ENCODE measurements at regions not wholly inside any gene's neighbourhood (a gene's known extent, or its start where the extent isn't known, plus 50 kb on each side); places are given as distances from the start of the nearest gene placed in this dataset.

DNA sequence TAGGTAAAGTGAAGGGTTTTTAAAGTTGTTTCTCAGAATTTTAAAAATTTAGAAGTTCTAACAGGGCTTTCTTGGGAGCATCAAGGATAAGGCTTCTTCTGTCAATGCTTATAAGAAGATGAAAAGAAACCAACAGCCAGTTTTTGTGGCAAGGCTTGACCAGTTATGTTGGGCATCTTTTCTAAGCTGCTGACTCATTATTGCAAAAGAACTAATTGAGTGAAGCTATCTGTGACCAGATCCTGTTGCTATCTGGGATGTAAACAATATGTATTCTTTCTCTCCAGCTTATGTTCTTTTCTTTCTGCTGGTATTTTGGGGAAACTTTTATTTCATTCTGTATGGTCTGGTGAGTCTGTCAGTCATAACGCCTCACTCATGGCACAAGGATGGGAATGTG lies 643.8 kb downstream of the HDGFL1 start:
- Histone ChIP-seq H3K4me3 (no peak overlapping the region), H2AFZ (no peak overlapping the region), H4K20me1 (ENCODE audit: insufficient read depth, poor library complexity, severe bottlenecking) (no peaks in the 10 kb centered on the region), H3K79me2 (no peaks in the 10 kb centered on the region), H3K4me1 (ENCODE audit: insufficient read depth) (no peaks in the 10 kb centered on the region), H3K27me3 (no peaks in the 10 kb centered on the region), H3K27ac (no peak overlapping the region), H3K4me2 (no peak overlapping the region), H3K36me3 (replicated peaks; ENCODE audit: insufficient read depth, low read depth) (no peaks in the 10 kb centered on the region), H3K9me3 (ENCODE audit: low read depth) (no peaks in the 10 kb centered on the region), H3K9me2 (replicated peaks; ENCODE audit: insufficient read depth) (no peaks in the 10 kb centered on the region)
- DNase-seq (ENCODE audit: low spot score), result no peak
- TF ChIP-seq CTCF (IDR thresholded peaks at IDR 0.05; ENCODE audit: poor library complexity), result no peak
- no peak for TF ChIP-seq EZH2 (IDR thresholded peaks at IDR 0.05; ENCODE audit: borderline replicate concordance)
- no peak for TF ChIP-seq EZH2phosphoT487 (IDR thresholded peaks at IDR 0.05; ENCODE audit: low read depth, severe bottlenecking, unreplicated experiment)
- WGBS (ENCODE audit: low lambda C conversion rate, missing lambda C conversion rate), result 73% methylated on average over 1 of the region's 1 CpG

GRCh38 chr6:23213651-23214050 lies 644.3 kb downstream of the HDGFL1 start:
- H3K27ac ChIP-seq, result no peak overlapping the region
- no peaks in the 10 kb centered on the region for H3K36me3 ChIP-seq (replicated peaks; ENCODE audit: insufficient read depth, low read depth)
- no peaks in the 10 kb centered on the region for H3K79me2 ChIP-seq
- no peaks in the 10 kb centered on the region for H3K4me1 ChIP-seq (ENCODE audit: insufficient read depth)
- TF ChIP-seq CTCF (IDR thresholded peaks at IDR 0.05; ENCODE audit: poor library complexity), result no peak
- no peak for TF ChIP-seq EZH2phosphoT487 (IDR thresholded peaks at IDR 0.05; ENCODE audit: low read depth, severe bottlenecking, unreplicated experiment)
- no peak for TF ChIP-seq EZH2 (IDR thresholded peaks at IDR 0.05; ENCODE audit: borderline replicate concordance)
- no peaks in the 10 kb centered on the region for H4K20me1 ChIP-seq (ENCODE audit: insufficient read depth, poor library complexity, severe bottlenecking)
- H3K4me3 ChIP-seq, result no peak overlapping the region
- H3K9me2 ChIP-seq (replicated peaks; ENCODE audit: insufficient read depth), result no peaks in the 10 kb centered on the region
- H2AFZ ChIP-seq, result no peak overlapping the region
- DNase-seq (ENCODE audit: low spot score), result no peak
- no peak overlapping the region for H3K4me2 ChIP-seq
- H3K9me3 ChIP-seq (ENCODE audit: low read depth), result no peaks in the 10 kb centered on the region
- H3K27me3 ChIP-seq, result no peaks in the 10 kb centered on the region

DNA sequence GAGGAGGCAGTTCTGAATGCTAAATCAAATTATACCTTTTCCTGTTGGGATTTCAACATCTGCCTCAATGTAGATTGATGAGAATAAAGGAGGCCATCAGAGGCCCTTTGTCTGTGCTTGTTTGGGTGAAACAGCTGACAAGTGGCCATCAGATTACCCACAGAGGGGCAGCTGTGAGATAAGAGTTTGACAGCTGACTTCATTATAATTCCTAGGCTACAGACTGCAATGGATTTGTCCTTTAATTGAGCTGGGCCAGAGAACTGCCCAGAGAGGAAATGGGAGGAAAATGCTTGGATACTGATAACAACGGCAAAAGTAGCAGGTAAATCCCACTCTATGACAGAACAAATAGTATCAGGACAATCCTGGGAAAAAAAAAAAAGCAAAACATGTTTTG lies 649.4 kb downstream of the HDGFL1 start:
- H3K36me3 ChIP-seq (replicated peaks; ENCODE audit: insufficient read depth, low read depth), result no peaks in the 10 kb centered on the region
- no peak for TF ChIP-seq EZH2 (IDR thresholded peaks at IDR 0.05; ENCODE audit: borderline replicate concordance)
- no peak for TF ChIP-seq CTCF (IDR thresholded peaks at IDR 0.05; ENCODE audit: poor library complexity)
- TF ChIP-seq EZH2phosphoT487 (IDR thresholded peaks at IDR 0.05; ENCODE audit: low read depth, severe bottlenecking, unreplicated experiment), result no peak
- H2AFZ ChIP-seq, result no peak overlapping the region
- no peaks in the 10 kb centered on the region for H3K27me3 ChIP-seq
- H3K27ac ChIP-seq, result no peak overlapping the region
- no peak overlapping the region for H3K4me3 ChIP-seq
- H3K79me2 ChIP-seq, result no peaks in the 10 kb centered on the region
- no peaks in the 10 kb centered on the region for H3K9me3 ChIP-seq (ENCODE audit: low read depth)
- no peaks in the 10 kb centered on the region for H4K20me1 ChIP-seq (ENCODE audit: insufficient read depth, poor library complexity, severe bottlenecking)
- H3K4me2 ChIP-seq, result no peak overlapping the region
- 0% methylated on average over 1 of the region's 1 CpG for WGBS (ENCODE audit: low lambda C conversion rate, missing lambda C conversion rate)
- no peaks in the 10 kb centered on the region for H3K4me1 ChIP-seq (ENCODE audit: insufficient read depth)
- DNase-seq (ENCODE audit: low spot score), result no peak
- no peaks in the 10 kb centered on the region for H3K9me2 ChIP-seq (replicated peaks; ENCODE audit: insufficient read depth)

DNA sequence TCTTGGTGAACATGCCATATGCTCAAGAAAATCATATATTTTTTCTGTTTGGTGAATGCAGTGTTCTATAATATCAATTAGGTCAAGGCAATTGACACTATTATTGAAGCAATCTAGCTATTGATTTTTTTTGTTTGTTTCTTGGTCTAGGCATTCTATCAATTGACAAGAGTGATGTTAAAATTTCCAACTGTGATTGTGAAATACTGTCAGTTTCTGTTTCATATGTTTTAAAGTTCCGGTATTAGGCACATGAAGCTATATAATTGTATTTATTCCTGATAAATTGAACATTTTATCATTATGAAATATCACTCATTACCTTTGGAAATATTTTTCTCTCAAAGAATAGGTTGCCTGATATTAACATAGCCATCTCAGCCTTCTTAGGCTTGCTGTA lies 653.4 kb downstream of the HDGFL1 start:
- no peaks in the 10 kb centered on the region for H3K4me1 ChIP-seq (ENCODE audit: insufficient read depth)
- H3K9me2 ChIP-seq (replicated peaks; ENCODE audit: insufficient read depth), result no peaks in the 10 kb centered on the region
- no peak overlapping the region for H3K27ac ChIP-seq
- no peak for DNase-seq (ENCODE audit: low spot score)
- WGBS (ENCODE audit: low lambda C conversion rate, missing lambda C conversion rate), result 0% methylated on average over 1 of the region's 1 CpG
- no peak overlapping the region for H2AFZ ChIP-seq
- H3K4me3 ChIP-seq, result no peak overlapping the region
- TF ChIP-seq EZH2phosphoT487 (IDR thresholded peaks at IDR 0.05; ENCODE audit: low read depth, severe bottlenecking, unreplicated experiment) (no peak), EZH2 (IDR thresholded peaks at IDR 0.05; ENCODE audit: borderline replicate concordance) (no peak), CTCF (IDR thresholded peaks at IDR 0.05; ENCODE audit: poor library complexity) (no peak)
- H3K4me2 ChIP-seq, result no peak overlapping the region
- H3K27me3 ChIP-seq, result no peaks in the 10 kb centered on the region
- H3K36me3 ChIP-seq (replicated peaks; ENCODE audit: insufficient read depth, low read depth), result no peaks in the 10 kb centered on the region
- H3K79me2 ChIP-seq, result no peaks in the 10 kb centered on the region
- no peaks in the 10 kb centered on the region for H4K20me1 ChIP-seq (ENCODE audit: insufficient read depth, poor library complexity, severe bottlenecking)
- no peaks in the 10 kb centered on the region for H3K9me3 ChIP-seq (ENCODE audit: low read depth)
